Testis (tissue), 2 donors: ENCODE measurements at regions not wholly inside any gene's neighbourhood (a gene's known extent, or its start where the extent isn't known, plus 50 kb on each side); places are given as distances from the start of the nearest gene placed in this dataset.

Experiments
- POLR2A ChIP-seq: fragments of 450-650 bp; IDR thresholded peaks from one replicate; pipeline ENCODE4 v1.6.1; 2017; ENCODE audit warnings: antibody characterized with exemption, mild to moderate bottlenecking, moderate library complexity
- TF ChIP-seq, protein P1 (sequence below), 3 experiments: fragments of 450-650 bp in 2 of 3; fragments of 200-600 bp in 1 of 3; sonication (generic) in 1 of 3; IDR thresholded peaks; one replicate each; pipeline ENCODE4 v1.5.1; 2016 to 2019; ENCODE audit warnings: antibody characterized with exemption in 3 of 3, mild to moderate bottlenecking in 2 of 3, moderate library complexity in 1 of 3

GRCh38 chr6:22752522-22752921, 183.2 kb downstream of the HDGFL1 start:
- TF ChIP-seq, protein P1, sequence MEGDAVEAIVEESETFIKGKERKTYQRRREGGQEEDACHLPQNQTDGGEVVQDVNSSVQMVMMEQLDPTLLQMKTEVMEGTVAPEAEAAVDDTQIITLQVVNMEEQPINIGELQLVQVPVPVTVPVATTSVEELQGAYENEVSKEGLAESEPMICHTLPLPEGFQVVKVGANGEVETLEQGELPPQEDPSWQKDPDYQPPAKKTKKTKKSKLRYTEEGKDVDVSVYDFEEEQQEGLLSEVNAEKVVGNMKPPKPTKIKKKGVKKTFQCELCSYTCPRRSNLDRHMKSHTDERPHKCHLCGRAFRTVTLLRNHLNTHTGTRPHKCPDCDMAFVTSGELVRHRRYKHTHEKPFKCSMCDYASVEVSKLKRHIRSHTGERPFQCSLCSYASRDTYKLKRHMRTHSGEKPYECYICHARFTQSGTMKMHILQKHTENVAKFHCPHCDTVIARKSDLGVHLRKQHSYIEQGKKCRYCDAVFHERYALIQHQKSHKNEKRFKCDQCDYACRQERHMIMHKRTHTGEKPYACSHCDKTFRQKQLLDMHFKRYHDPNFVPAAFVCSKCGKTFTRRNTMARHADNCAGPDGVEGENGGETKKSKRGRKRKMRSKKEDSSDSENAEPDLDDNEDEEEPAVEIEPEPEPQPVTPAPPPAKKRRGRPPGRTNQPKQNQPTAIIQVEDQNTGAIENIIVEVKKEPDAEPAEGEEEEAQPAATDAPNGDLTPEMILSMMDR (IDR thresholded peaks at IDR 0.05) = no peak
- no peak for TF ChIP-seq POLR2A
